GM23338 (cell line): ENCODE measurements at regions not wholly inside any gene's neighbourhood (a gene's known extent, or its start where the extent isn't known, plus 50 kb on each side); places are given as distances from the start of the nearest gene placed in this dataset.
A peak's percentile ranks its signal among the peaks of the same experiment; 100 is the strongest.

Source experiments
- ATAC-seq: fragments of 200-7000 bp; cut with Tn5 transposase; 3 replicates; pipeline ENCODE4 v1.9.1; 2020
- DNase-seq: peaks from one replicate; pipeline ENCODE4 v3.0.0-alpha.2; 2015; ENCODE audit warnings: low spot score
- H2AFZ ChIP-seq: fragments of 200-600 bp; sonication (generic); 2 replicates; pipeline ENCODE4 v1.8.0; 2016; ENCODE audit warnings: antibody characterized with exemption, mild to moderate bottlenecking, moderate library complexity
- H3F3A ChIP-seq: fragments of 200-600 bp; sonication (generic); replicated peaks from 2 replicates; pipeline ENCODE4 v1.8.0; 2017; ENCODE audit warnings: antibody characterized with exemption, mixed run types, low read depth
- H3K27ac ChIP-seq: fragments of 200-600 bp; sonication (generic); 2 replicates; pipeline ENCODE4 v1.6.1; 2016; ENCODE audit warnings: low read depth
- H3K27me3 ChIP-seq: fragments of 200-600 bp; sonication (generic); 2 replicates; pipeline ENCODE4 v1.8.0; 2016; ENCODE audit warnings: mild to moderate bottlenecking, mixed run types, moderate library complexity; ENCODE audit not compliant: insufficient read depth
- H3K36me3 ChIP-seq: fragments of 200-600 bp; sonication (generic); 2 replicates; pipeline ENCODE4 v1.8.0; 2016; ENCODE audit warnings: mild to moderate bottlenecking; ENCODE audit not compliant: insufficient read depth
- H3K4me1 ChIP-seq: fragments of 200-600 bp; sonication (generic); 2 replicates; pipeline ENCODE4 v1.8.0; 2016; ENCODE audit warnings: mild to moderate bottlenecking, moderate library complexity; ENCODE audit not compliant: insufficient read depth
- H3K4me2 ChIP-seq: fragments of 200-600 bp; sonication (generic); 2 replicates; pipeline ENCODE4 v1.7.1; 2017; ENCODE audit warnings: mixed run types
- H3K4me3 ChIP-seq: fragments of 200-600 bp; sonication (generic); 2 replicates; pipeline ENCODE4 v1.6.1; 2016; ENCODE audit warnings: mixed run types
- H3K79me2 ChIP-seq: fragments of 200-600 bp; sonication (generic); replicated peaks from 2 replicates; pipeline ENCODE4 v1.8.0; 2017; ENCODE audit warnings: mild to moderate bottlenecking; ENCODE audit not compliant: insufficient read depth
- H3K9me2 ChIP-seq: fragments of 200-600 bp; sonication (generic); 2 replicates; pipeline ENCODE4 v1.8.0; 2017; ENCODE audit not compliant: insufficient read depth
- H4K20me1 ChIP-seq: fragments of 200-600 bp; sonication (generic); replicated peaks from 2 replicates; pipeline ENCODE4 v1.8.0; 2017; ENCODE audit warnings: mild to moderate bottlenecking; ENCODE audit not compliant: insufficient read depth
- H3K27ac Mint-ChIP-seq: 2 replicates; pipeline ENCODE4 v1.8.0; 2020; ENCODE audit warnings: inconsistent platforms, mild to moderate bottlenecking, moderate library complexity, mixed read lengths
- H3K27me3 Mint-ChIP-seq: 3 replicates; pipeline ENCODE4 v1.8.0; 2022; ENCODE audit warnings: low read depth, mild to moderate bottlenecking, moderate library complexity, mixed read lengths, inconsistent platforms; ENCODE audit not compliant: insufficient read depth, poor library complexity
- H3K36me3 Mint-ChIP-seq: 3 replicates; pipeline ENCODE4 v1.8.0; 2021; ENCODE audit warnings: low read depth, mild to moderate bottlenecking, inconsistent platforms, moderate library complexity, mixed read lengths
- H3K4me1 Mint-ChIP-seq: 3 replicates; pipeline ENCODE4 v1.8.0; 2020; ENCODE audit warnings: mild to moderate bottlenecking, inconsistent platforms, mixed read lengths
- H3K4me3 Mint-ChIP-seq: 3 replicates; pipeline ENCODE4 v1.8.0; 2021; ENCODE audit warnings: moderate library complexity, mild to moderate bottlenecking, inconsistent platforms, mixed read lengths
- H3K9me3 Mint-ChIP-seq: 3 replicates; pipeline ENCODE4 v1.8.0; 2020; ENCODE audit warnings: moderate library complexity, mild to moderate bottlenecking, inconsistent platforms, mixed read lengths
- CREB1 ChIP-seq: fragments of 250-450 bp; sonication (Bioruptor Pico); IDR thresholded peaks from 2 replicates; pipeline ENCODE4 v1.5.0; 2020; ENCODE audit warnings: low read depth, mild to moderate bottlenecking, moderate library complexity
- JUNB ChIP-seq: IDR thresholded peaks from one replicate; pipeline ENCODE4 v1.6.1; 2016; ENCODE audit warnings: antibody characterized with exemption; ENCODE audit not compliant: unreplicated experiment
- NANOG ChIP-seq: IDR thresholded peaks from 2 replicates; pipeline ENCODE4 v1.6.1; 2016; ENCODE audit warnings: antibody characterized with exemption, borderline replicate concordance
- ZNF114 ChIP-seq: fragments of 250-450 bp; sonication (Bioruptor Pico); IDR thresholded peaks from 2 replicates; pipeline ENCODE4 v1.5.0; 2020; ENCODE audit warnings: mild to moderate bottlenecking, moderate library complexity
- TF ChIP-seq, protein P1 (sequence below): fragments of 250-450 bp; sonication (Bioruptor Pico); IDR thresholded peaks from 2 replicates; pipeline ENCODE4 v1.5.0; 2020; ENCODE audit warnings: mild to moderate bottlenecking, moderate library complexity

DNA sequence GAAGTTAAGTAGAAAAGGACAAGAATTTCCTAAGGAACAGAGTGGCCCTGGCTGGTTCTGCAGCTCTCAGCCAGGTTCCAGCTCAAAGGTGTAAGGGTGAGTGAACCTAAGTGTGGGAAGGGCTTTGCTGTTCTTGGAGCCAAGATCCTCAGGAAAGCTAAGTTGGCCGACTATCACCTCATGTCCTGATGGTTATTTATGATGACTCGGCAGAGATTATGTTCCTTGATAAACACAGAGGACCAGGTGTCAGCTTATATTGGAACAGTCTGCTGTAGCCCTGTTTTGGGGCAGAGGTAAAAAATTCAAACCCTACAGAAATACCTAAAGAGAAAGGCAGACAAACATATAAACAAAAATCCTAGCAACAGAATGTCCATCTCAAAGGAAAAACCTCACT lies 128.5 kb downstream of the TBX3 start:
- no peaks in the 10 kb centered on the region for H4K20me1 ChIP-seq
- no peaks in the 10 kb centered on the region for H3K27me3 Mint-ChIP-seq

More for the DNA sequence above, 128.5 kb downstream of the TBX3 start:
- peak overlapping the region; percentile 56; the same call in 1 of the 2 replicates for H2AFZ ChIP-seq
- ATAC-seq = no peak
- H3K4me3 Mint-ChIP-seq = no peak overlapping the region
- no peaks in the 10 kb centered on the region for H3K4me1 ChIP-seq
- H3K27me3 ChIP-seq = no peaks in the 10 kb centered on the region
- no peak overlapping the region; the same call in 1 of the 2 replicates for H3K27ac Mint-ChIP-seq
- no peaks in the 10 kb centered on the region for H3K9me2 ChIP-seq
- no peaks in the 10 kb centered on the region for H3F3A ChIP-seq
- no peaks in the 10 kb centered on the region for H3K79me2 ChIP-seq
- no peaks in the 10 kb centered on the region for H3K36me3 ChIP-seq
- DNase-seq = no peak
- TF ChIP-seq ZNF114 (CRISPR knock-in tag) = no peak
- no peak for TF ChIP-seq JUNB
- TF ChIP-seq, protein P1, sequence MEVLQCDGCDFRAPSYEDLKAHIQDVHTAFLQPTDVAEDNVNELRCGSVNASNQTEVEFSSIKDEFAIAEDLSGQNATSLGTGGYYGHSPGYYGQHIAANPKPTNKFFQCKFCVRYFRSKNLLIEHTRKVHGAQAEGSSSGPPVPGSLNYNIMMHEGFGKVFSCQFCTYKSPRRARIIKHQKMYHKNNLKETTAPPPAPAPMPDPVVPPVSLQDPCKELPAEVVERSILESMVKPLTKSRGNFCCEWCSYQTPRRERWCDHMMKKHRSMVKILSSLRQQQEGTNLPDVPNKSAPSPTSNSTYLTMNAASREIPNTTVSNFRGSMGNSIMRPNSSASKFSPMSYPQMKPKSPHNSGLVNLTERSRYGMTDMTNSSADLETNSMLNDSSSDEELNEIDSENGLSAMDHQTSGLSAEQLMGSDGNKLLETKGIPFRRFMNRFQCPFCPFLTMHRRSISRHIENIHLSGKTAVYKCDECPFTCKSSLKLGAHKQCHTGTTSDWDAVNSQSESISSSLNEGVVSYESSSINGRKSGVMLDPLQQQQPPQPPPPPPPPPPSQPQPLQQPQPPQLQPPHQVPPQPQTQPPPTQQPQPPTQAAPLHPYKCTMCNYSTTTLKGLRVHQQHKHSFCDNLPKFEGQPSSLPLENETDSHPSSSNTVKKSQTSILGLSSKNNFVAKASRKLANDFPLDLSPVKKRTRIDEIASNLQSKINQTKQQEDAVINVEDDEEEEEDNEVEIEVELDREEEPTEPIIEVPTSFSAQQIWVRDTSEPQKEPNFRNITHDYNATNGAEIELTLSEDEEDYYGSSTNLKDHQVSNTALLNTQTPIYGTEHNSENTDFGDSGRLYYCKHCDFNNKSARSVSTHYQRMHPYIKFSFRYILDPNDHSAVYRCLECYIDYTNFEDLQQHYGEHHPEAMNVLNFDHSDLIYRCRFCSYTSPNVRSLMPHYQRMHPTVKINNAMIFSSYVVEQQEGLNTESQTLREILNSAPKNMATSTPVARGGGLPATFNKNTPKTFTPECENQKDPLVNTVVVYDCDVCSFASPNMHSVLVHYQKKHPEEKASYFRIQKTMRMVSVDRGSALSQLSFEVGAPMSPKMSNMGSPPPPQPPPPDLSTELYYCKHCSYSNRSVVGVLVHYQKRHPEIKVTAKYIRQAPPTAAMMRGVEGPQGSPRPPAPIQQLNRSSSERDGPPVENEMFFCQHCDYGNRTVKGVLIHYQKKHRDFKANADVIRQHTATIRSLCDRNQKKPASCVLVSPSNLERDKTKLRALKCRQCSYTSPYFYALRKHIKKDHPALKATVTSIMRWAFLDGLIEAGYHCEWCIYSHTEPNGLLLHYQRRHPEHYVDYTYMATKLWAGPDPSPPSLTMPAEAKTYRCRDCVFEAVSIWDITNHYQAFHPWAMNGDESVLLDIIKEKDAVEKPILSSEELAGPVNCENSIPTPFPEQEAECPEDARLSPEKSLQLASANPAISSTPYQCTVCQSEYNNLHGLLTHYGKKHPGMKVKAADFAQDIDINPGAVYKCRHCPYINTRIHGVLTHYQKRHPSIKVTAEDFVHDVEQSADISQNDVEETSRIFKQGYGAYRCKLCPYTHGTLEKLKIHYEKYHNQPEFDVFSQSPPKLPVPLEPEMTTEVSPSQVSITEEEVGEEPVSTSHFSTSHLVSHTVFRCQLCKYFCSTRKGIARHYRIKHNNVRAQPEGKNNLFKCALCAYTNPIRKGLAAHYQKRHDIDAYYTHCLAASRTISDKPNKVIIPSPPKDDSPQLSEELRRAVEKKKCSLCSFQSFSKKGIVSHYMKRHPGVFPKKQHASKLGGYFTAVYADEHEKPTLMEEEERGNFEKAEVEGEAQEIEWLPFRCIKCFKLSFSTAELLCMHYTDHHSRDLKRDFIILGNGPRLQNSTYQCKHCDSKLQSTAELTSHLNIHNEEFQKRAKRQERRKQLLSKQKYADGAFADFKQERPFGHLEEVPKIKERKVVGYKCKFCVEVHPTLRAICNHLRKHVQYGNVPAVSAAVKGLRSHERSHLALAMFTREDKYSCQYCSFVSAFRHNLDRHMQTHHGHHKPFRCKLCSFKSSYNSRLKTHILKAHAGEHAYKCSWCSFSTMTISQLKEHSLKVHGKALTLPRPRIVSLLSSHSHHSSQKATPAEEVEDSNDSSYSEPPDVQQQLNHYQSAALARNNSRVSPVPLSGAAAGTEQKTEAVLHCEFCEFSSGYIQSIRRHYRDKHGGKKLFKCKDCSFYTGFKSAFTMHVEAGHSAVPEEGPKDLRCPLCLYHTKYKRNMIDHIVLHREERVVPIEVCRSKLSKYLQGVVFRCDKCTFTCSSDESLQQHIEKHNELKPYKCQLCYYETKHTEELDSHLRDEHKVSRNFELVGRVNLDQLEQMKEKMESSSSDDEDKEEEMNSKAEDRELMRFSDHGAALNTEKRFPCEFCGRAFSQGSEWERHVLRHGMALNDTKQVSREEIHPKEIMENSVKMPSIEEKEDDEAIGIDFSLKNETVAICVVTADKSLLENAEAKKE (CRISPR knock-in tag) = no peak
- no peak for TF ChIP-seq NANOG
- no peak for TF ChIP-seq CREB1 (CRISPR knock-in tag)
- no peak overlapping the region for H3K27ac ChIP-seq
- H3K4me3 ChIP-seq = no peak overlapping the region
- H3K4me2 ChIP-seq = no peak overlapping the region
- no peaks in the 10 kb centered on the region for H3K9me3 Mint-ChIP-seq
- no peaks in the 10 kb centered on the region for H3K36me3 Mint-ChIP-seq
- peaks cover 6% of the 10 kb centered on the region; the same call in 2 of the 3 replicates for H3K4me1 Mint-ChIP-seq
